ENCODE measurements at regions not wholly inside any gene's neighbourhood (a gene's known extent, or its start where the extent isn't known, plus 50 kb on each side); places are given as distances from the start of the nearest gene placed in this dataset.
"Not testable (repeated sequence)": the region's sequence is repeated elsewhere in the genome, so short reads cannot be mapped to it uniquely, and the experiment has no call there.

GRCh38 chr1:157326173-157326859 is 188.1 kb upstream of the ETV3 start:
- DNase-seq (ENCODE audit: low spot score): no peak

- no peak for DNase-seq (ENCODE audit: low spot score)
Measured at GRCh38 chr1:157325220-157325619, 187.0 kb upstream of the ETV3 start.

DNA sequence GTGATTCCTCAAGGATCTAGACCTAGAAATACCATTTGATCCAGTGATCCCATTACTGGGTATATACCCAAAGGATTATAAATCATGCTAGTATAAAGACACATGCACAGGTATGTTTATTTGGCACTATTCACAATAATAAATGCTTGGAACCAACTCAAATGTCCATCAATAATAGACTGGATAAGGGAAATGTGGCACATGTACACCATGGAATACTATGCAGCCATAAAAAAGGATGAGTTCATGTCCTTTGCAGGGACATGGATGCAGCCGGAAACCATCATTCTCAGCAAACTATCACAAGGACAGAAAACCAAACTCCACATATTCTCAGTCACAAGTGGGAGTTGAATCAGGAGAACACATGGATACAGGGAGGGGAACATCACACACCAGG is 183.8 kb upstream of the ETV3 start:
- DNase-seq (ENCODE audit: low spot score): not testable (repeated sequence)

DNA sequence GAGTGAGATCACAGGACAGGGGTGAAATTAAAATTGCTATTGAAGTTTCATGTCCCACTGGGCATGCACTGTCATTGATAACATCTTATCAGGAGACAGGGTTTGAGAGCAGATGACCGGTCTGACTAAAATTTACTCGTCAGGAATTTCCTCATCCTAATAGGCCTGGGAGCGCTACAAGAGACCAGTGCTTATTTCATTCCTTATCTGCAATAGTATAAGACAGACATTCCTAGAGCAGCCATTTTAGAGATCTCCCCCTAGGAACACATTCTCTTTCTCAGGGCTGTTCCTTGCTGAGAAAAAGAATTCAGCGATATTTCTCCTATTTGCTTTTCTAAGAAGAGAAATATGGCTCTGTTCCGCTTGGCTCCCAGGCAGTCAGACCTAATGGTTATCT is 181.4 kb upstream of the ETV3 start:
- no peak for DNase-seq (ENCODE audit: low spot score)

GRCh38 chr1:157317229-157317628 is 179.0 kb upstream of the ETV3 start:
- not testable (repeated sequence) for DNase-seq (ENCODE audit: low spot score)

DNA sequence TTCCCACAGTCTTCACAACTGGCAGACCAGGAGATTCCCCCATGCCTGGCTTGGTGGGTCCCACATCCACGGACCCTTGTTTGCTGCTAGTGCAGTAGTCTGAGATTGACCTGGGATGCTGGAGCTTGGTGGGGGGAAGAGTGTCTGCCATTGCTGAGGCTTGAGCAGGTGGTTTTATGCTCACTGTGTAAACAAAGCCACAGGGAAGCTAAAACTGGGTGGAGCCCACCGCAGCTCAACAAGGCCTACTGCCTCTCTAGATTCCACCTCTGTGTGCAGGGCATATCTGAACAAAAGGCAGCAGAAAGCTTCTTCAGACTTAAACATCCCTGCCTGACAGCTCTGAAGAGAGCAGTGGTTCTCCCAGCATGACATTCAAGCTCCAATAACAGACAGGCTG is 177.3 kb upstream of the ETV3 start:
- no peak for DNase-seq (ENCODE audit: low spot score)

DNA sequence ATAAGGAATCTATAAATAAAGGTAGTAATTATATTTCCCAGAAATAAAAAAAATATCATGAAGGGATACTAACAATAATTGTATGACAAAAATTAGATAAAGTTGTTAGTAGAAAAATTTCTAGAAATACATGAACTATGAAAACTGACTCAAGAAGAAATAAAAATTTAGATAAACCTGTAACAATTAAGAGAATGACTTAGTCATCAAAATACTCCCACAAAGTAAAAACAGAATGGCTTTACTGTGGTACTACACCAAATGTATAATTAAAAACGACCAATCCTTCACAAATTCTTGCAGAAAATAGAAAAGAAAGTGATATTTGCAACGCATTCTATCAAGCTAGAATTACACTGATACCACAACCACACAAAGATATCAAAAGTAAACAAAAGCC is 176.2 kb upstream of the ETV3 start:
- DNase-seq (ENCODE audit: low spot score): no peak

DNA sequence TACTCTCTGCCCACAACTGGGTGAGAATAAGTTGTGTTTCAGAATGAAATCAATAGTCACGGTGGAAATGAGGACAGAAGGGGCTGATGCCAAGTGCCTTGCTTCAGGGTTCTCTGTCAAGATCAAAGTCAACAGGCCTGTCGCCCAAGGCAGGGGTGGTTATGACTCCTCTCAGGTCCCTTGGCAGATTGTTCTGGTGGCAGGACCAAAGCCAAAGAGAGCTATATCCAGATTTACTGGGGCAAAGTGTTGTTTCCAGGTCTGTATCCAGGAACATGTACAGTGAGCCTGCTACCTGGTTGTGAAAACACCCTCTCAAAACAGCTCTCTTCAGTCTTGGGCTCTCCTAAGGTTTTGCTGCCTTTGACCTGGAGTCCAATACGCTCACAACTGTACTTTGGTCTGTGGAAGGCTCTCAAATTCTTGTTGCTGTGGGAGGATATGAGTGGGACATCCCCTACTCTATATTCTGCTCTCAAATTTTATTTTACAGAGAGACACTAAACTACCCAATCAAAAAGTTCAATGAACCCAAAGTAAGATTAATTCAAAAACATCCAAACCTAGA is 175.1 kb upstream of the ETV3 start:
- no peak for DNase-seq (ENCODE audit: low spot score)

GRCh38 chr1:157312082-157312812 is 174.1 kb upstream of the ETV3 start:
- DNase-seq (ENCODE audit: low spot score): peak; percentile 28

DNA sequence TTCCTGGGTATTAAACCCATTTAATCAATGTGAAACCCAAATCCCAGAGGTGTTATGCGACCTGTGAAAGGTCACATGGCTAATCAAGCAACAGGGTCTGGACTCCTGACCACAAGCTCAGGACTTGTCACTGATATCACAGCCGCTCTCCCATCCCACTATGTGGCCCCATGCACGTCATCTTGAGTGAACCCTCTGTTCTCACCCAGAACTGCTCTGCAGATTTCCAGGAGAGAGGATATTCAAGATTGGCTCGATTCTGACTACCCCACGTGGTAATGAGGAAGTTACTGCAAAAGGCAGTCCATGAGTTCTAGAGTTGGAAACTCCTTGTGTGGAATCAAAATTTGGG is 173.5 kb upstream of the ETV3 start:
- no peak for DNase-seq (ENCODE audit: low spot score)

- not testable (repeated sequence) for DNase-seq (ENCODE audit: low spot score)
Measured at GRCh38 chr1:157310805-157311729, 172.9 kb upstream of the ETV3 start.

GRCh38 chr1:157310401-157310800 is 172.2 kb upstream of the ETV3 start:
- peak; percentile 54 for DNase-seq (ENCODE audit: low spot score)

- no peak for DNase-seq (ENCODE audit: low spot score)
Measured at GRCh38 chr1:157307491-157307890, 169.3 kb upstream of the ETV3 start.

- no peak for DNase-seq (ENCODE audit: low spot score)
Measured at GRCh38 chr1:157306896-157307295, 168.7 kb upstream of the ETV3 start.

- no peak for DNase-seq (ENCODE audit: low spot score)
Measured at GRCh38 chr1:157304271-157304670, 166.1 kb upstream of the ETV3 start.

DNA sequence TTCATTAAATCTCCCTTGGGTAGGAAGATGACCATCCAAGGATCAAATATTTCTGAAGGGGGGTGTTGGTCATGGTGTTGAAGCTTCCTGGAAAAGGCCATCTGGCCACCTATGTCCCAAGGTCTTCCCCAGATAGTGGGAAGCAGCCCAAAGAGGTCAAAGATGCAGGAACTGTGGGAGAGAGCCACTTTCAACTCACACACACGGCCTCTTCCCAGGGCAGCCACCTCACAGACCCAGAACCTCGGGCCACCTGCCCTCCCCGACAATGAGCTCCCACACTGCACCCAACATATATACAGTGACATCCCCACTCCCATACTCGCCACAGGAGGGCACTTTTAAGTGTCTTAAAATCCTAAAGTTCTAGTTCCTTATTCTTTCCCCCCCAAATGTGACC is 164.5 kb upstream of the ETV3 start:
- no peak for DNase-seq (ENCODE audit: low spot score)

GRCh38 chr1:157302199-157302497 is 164.0 kb upstream of the ETV3 start:
- DNase-seq (ENCODE audit: low spot score): no peak

- no peak for DNase-seq (ENCODE audit: low spot score)
Measured at GRCh38 chr1:157301477-157302198, 163.4 kb upstream of the ETV3 start.

DNA sequence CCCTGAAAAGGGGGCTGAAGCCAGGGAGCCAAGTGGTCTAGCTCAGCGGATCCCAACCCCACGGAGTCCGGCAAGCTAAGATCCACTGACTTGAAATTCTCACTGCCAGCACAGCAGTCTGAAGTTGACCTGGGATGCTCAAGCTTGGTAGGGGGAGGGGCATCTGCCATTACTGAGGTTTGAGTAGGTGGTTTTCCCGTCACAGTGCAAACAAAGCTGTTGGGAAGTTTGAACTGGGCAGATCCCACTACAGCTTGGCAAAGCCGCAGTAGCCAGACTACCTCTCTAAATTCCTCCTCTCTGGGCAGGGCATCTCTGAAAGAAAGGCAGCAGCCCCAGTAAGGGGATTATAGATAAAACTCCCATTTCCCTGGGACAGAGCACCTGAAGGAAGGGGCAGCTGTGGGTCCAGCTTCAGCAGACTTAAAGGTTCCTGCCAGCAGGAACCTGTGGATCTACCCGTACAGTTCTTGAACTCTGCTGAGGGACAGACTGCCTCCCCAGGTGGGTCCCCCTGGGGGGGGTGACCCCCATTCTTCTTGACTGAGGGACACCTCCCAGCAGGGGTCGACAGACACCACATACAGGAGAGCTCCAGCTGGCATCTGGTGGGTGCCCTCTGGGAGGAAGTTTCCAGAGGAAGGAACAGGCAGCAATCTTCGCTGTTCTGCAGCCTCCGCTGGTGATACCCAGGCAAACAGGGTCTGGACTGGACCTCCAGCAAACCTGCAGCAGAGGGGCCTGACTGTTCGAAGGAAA is 156.4 kb upstream of the ETV3 start:
- not testable (repeated sequence) for DNase-seq (ENCODE audit: low spot score)

GRCh38 chr1:157292809-157293564 is 154.8 kb upstream of the ETV3 start:
- DNase-seq (ENCODE audit: low spot score): no peak
